ENCODE measurements at regions not wholly inside any gene's neighbourhood (a gene's known extent, or its start where the extent isn't known, plus 50 kb on each side); places are given as distances from the start of the nearest gene placed in this dataset.
"Not testable (repeated sequence)": the region's sequence is repeated elsewhere in the genome, so short reads cannot be mapped to it uniquely, and the experiment has no call there.

GRCh38 chr1:115534106-115534505 lies 107.7 kb upstream of the VANGL1 start:
- DNase-seq (ENCODE audit: low read depth) = no peak

- DNase-seq (ENCODE audit: low read depth) = no peak
Observed at GRCh38 chr1:115531631-115532264, 110.0 kb upstream of the VANGL1 start.

GRCh38 chr1:115530407-115530806 lies 111.4 kb upstream of the VANGL1 start:
- DNase-seq (ENCODE audit: low read depth) = peak; percentile 73

- no peak for DNase-seq (ENCODE audit: low read depth)
Observed at GRCh38 chr1:115529216-115529897, 112.4 kb upstream of the VANGL1 start.

GRCh38 chr1:115528336-115528735 lies 113.4 kb upstream of the VANGL1 start:
- not testable (repeated sequence) for DNase-seq (ENCODE audit: low read depth)

GRCh38 chr1:115527746-115528145 lies 114.0 kb upstream of the VANGL1 start:
- DNase-seq (ENCODE audit: low read depth) = no peak

- no peak for DNase-seq (ENCODE audit: low read depth)
Observed at GRCh38 chr1:115526900-115527299, 114.9 kb upstream of the VANGL1 start.

- DNase-seq (ENCODE audit: low read depth) = no peak
Observed at GRCh38 chr1:115524236-115524635, 117.5 kb upstream of the VANGL1 start.

- DNase-seq (ENCODE audit: low read depth) = no peak
Observed at GRCh38 chr1:115522386-115522785, 119.4 kb upstream of the VANGL1 start.

GRCh38 chr1:115515270-115515669 lies 126.5 kb upstream of the VANGL1 start:
- DNase-seq (ENCODE audit: low read depth) = no peak

- not testable (repeated sequence) for DNase-seq (ENCODE audit: low read depth)
Observed at GRCh38 chr1:115510226-115510625, 131.5 kb upstream of the VANGL1 start.

- no peak for DNase-seq (ENCODE audit: low read depth)
Observed at GRCh38 chr1:115507901-115508300, 133.9 kb upstream of the VANGL1 start.

- no peak for DNase-seq (ENCODE audit: low read depth)
Observed at GRCh38 chr1:115506924-115507589, 134.7 kb upstream of the VANGL1 start.

GRCh38 chr1:115506518-115506917 lies 135.3 kb upstream of the VANGL1 start:
- DNase-seq (ENCODE audit: low read depth) = no peak

GRCh38 chr1:115505148-115505571 lies 136.6 kb upstream of the VANGL1 start:
- DNase-seq (ENCODE audit: low read depth) = no peak

GRCh38 chr1:115502183-115502582 lies 139.6 kb upstream of the VANGL1 start:
- DNase-seq (ENCODE audit: low read depth) = not testable (repeated sequence)

- DNase-seq (ENCODE audit: low read depth) = no peak
Observed at GRCh38 chr1:115501476-115501875, 140.3 kb upstream of the VANGL1 start.

GRCh38 chr1:115499253-115499652 lies 142.5 kb upstream of the VANGL1 start:
- DNase-seq (ENCODE audit: low read depth) = no peak

GRCh38 chr1:115496904-115497527 lies 144.8 kb upstream of the VANGL1 start:
- peak; percentile 64 for DNase-seq (ENCODE audit: low read depth)

- peak; percentile 81 for DNase-seq (ENCODE audit: low read depth)
Observed at GRCh38 chr1:115495625-115496024, 146.1 kb upstream of the VANGL1 start.

GRCh38 chr1:115495111-115495510 lies 146.7 kb upstream of the VANGL1 start:
- no peak for DNase-seq (ENCODE audit: low read depth)

GRCh38 chr1:115493834-115494233 lies 147.9 kb upstream of the VANGL1 start:
- DNase-seq (ENCODE audit: low read depth) = no peak

- no peak for DNase-seq (ENCODE audit: low read depth)
Observed at GRCh38 chr1:115492880-115493279, 148.9 kb upstream of the VANGL1 start.

All from HS-5 (cell line).